ENCODE measurements at regions not wholly inside any gene's neighbourhood (a gene's known extent, or its start where the extent isn't known, plus 50 kb on each side); places are given as distances from the start of the nearest gene placed in this dataset.

DNA sequence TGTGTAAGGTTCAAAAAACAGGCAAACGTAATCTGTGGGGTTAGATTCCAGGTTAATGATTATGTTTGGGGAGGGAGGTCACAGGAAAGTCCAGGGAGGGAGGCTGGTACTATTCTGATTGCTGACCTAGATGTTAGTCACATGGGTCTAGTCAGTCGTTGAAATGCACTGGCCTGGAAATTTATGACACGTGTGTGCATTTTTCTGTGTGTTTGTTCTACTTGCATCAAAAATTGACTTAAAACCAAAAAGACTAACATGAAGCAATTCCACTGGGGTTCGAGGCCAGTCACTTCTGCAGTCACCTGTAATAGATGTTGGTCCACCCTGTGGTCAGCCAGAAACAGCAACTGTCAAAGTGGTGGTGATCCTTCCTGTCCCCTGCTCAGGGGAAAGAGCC lies 104.2 kb upstream of the MLN start:
- no peak overlapping the region for H3K27ac ChIP-seq
- TF ChIP-seq, protein P1, sequence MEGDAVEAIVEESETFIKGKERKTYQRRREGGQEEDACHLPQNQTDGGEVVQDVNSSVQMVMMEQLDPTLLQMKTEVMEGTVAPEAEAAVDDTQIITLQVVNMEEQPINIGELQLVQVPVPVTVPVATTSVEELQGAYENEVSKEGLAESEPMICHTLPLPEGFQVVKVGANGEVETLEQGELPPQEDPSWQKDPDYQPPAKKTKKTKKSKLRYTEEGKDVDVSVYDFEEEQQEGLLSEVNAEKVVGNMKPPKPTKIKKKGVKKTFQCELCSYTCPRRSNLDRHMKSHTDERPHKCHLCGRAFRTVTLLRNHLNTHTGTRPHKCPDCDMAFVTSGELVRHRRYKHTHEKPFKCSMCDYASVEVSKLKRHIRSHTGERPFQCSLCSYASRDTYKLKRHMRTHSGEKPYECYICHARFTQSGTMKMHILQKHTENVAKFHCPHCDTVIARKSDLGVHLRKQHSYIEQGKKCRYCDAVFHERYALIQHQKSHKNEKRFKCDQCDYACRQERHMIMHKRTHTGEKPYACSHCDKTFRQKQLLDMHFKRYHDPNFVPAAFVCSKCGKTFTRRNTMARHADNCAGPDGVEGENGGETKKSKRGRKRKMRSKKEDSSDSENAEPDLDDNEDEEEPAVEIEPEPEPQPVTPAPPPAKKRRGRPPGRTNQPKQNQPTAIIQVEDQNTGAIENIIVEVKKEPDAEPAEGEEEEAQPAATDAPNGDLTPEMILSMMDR (conservative IDR thresholded peaks at IDR 0.05) = no peak

DNA sequence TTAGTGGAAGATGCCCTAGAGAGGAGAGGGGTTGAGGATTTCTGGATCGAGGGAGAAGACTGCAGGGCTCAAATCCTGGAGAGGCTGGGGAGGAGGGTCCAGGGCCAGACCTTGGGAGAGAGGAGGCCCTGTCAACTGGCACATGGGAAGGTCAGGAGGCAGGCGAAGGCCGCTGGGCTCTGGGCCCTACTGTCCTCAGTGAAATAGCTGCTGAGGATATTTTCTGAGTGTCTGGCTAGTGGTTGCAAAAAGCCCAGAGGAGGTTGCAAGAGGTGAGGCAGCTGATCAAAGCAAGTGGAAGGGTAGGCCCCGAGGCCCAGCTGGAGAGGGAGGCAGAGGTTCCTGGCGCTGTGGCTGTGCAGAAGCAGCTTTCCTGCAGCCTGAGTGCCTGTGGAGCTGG lies 103.4 kb upstream of the MLN start:
- H3K27ac ChIP-seq = no peak overlapping the region
- TF ChIP-seq, protein P1 (conservative IDR thresholded peaks at IDR 0.05) = no peak

DNA sequence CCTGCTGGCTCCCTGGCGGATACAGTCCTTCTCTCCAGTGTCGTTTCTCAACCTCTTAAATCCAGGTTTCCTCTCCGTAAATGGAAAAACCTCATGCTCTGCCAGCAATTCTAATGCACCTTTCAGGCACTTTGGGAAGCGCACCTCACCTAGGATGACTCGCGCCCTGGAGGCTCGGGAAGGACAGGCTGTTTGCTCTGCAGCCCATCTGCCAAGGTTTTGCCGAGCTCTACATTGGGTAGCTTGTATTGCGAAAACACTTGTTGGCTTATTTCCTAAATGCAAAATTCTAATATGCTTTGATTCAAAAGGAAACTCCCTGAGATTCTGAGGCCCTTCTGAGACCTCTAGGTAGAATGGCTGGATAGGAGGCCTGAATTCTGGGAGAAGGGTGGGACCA lies 102.6 kb upstream of the MLN start:
- no peak overlapping the region for H3K27ac ChIP-seq
- TF ChIP-seq, protein P1 (conservative IDR thresholded peaks at IDR 0.05) = no peak

DNA sequence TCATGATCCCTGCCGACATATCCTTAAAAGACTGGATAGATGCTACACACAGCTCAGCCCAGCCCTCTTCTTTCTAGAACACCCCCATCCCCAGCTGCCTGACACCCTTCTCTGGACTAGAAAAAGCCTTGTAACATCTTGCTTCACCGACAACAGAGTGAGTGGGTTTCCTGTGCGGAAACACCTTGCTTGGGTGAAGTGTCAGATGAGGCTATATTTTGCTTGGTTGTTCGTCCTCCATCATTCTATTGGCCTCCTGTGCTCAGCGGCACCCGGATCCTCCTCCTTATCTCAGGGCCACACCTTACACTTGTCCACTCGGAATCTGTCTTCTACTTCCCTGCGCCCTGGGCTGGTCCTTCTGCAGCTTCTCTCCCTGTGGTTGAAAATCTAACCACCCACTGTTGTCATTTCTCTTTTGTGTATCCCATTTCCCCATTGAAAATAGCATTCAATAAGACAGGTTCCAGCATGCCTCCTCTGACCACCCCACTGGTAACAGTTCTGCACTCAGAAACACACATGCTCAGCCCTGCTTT lies 101.3 kb upstream of the MLN start:
- TF ChIP-seq, protein P1 (conservative IDR thresholded peaks at IDR 0.05) = no peak
- no peak overlapping the region for H3K27ac ChIP-seq

DNA sequence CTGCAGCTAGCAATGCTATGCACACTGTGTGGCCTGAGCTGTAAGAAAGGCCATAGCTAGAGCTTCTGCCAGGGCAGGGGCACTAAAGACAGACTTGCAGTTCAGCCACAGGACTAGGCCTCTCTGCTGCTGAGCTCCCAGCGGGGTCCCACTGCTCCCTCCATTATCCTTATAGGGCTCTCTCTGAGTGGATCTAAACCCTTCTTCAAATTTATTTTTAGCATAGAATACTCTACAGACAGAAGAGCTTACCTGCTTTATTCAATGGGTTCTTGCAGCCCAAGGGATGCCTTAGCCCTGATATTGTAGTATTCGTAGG lies 100.9 kb upstream of the MLN start:
- TF ChIP-seq, protein P1 (conservative IDR thresholded peaks at IDR 0.05) = no peak
- H3K27ac ChIP-seq = no peak overlapping the region

DNA sequence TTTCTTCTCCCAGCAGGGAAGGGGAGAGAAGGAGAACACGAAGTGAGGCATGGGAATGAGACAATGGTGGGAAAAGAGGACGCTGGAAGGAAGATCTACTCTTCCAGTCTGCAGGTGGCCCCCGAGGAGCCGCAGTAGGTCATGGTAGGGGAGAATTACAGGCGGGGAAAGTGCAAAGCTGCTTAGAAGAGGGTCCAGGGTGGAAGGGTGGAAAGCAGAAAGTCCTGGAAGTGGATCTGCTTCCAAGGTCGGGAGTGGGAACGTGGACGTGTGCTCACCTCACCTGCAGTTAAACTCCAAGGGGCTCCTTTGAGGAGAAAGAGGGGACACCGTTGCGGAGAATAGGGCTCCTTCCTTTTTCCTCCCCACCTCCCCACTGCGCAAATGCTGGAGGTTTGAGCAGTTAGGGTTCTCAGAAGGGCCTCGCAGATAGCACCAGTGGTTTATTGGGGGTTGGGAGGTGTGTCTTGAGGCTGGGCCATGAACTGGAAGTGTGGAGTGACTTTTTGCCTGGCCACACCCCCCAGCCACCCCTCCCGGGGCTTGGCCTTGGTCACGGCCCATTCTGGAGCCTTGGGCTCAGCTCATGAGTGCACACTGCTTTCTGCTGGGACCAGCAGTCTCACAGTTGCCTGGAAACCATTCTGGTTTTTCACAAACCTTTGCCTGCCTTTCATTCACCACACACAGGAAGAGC lies 100.4 kb upstream of the MLN start:
- H3K27ac ChIP-seq = no peak overlapping the region
- TF ChIP-seq, protein P1 (conservative IDR thresholded peaks at IDR 0.05) = no peak

DNA sequence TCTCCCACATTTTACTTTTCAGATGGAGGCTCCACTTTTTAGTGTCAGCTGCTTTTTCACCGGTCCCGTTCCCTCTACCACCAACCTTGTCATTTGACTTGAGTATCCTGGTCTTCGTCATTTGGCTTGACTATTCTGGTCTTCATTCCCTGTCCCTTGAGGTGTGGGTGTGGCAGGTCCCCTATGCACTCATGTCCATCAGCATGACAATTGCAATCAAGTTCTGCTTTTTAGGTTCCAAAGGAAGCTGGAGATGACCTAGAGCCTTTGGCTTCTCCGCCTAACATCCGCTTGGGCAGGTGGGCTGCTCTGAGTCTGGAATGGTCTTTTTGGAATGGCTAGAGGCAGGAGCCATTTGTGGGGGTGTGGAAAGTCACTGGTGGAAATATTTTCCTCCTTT lies 99.8 kb upstream of the MLN start:
- TF ChIP-seq, protein P1 (conservative IDR thresholded peaks at IDR 0.05) = no peak
- no peak overlapping the region for H3K27ac ChIP-seq
